GM23338 (cell line): ENCODE measurements at regions not wholly inside any gene's neighbourhood (a gene's known extent, or its start where the extent isn't known, plus 50 kb on each side); places are given as distances from the start of the nearest gene placed in this dataset.

Experiments used
- ATAC-seq: fragments of 200-7000 bp; cut with Tn5 transposase; 3 replicates; pipeline ENCODE4 v1.9.1; 2020
- DNase-seq: peaks from one replicate; pipeline ENCODE4 v3.0.0-alpha.2; 2015; ENCODE audit warnings: low spot score
- H2AFZ ChIP-seq: fragments of 200-600 bp; sonication (generic); 2 replicates; pipeline ENCODE4 v1.8.0; 2016; ENCODE audit warnings: antibody characterized with exemption, mild to moderate bottlenecking, moderate library complexity
- H3F3A ChIP-seq: fragments of 200-600 bp; sonication (generic); replicated peaks from 2 replicates; pipeline ENCODE4 v1.8.0; 2017; ENCODE audit warnings: antibody characterized with exemption, mixed run types, low read depth
- H3K27ac ChIP-seq: fragments of 200-600 bp; sonication (generic); 2 replicates; pipeline ENCODE4 v1.6.1; 2016; ENCODE audit warnings: low read depth
- H3K27me3 ChIP-seq: fragments of 200-600 bp; sonication (generic); 2 replicates; pipeline ENCODE4 v1.8.0; 2016; ENCODE audit warnings: mild to moderate bottlenecking, mixed run types, moderate library complexity; ENCODE audit not compliant: insufficient read depth
- H3K36me3 ChIP-seq: fragments of 200-600 bp; sonication (generic); 2 replicates; pipeline ENCODE4 v1.8.0; 2016; ENCODE audit warnings: mild to moderate bottlenecking; ENCODE audit not compliant: insufficient read depth
- H3K4me1 ChIP-seq: fragments of 200-600 bp; sonication (generic); 2 replicates; pipeline ENCODE4 v1.8.0; 2016; ENCODE audit warnings: mild to moderate bottlenecking, moderate library complexity; ENCODE audit not compliant: insufficient read depth
- H3K4me2 ChIP-seq: fragments of 200-600 bp; sonication (generic); 2 replicates; pipeline ENCODE4 v1.7.1; 2017; ENCODE audit warnings: mixed run types
- H3K4me3 ChIP-seq: fragments of 200-600 bp; sonication (generic); 2 replicates; pipeline ENCODE4 v1.6.1; 2016; ENCODE audit warnings: mixed run types
- H3K79me2 ChIP-seq: fragments of 200-600 bp; sonication (generic); replicated peaks from 2 replicates; pipeline ENCODE4 v1.8.0; 2017; ENCODE audit warnings: mild to moderate bottlenecking; ENCODE audit not compliant: insufficient read depth
- H3K9me2 ChIP-seq: fragments of 200-600 bp; sonication (generic); 2 replicates; pipeline ENCODE4 v1.8.0; 2017; ENCODE audit not compliant: insufficient read depth
- H4K20me1 ChIP-seq: fragments of 200-600 bp; sonication (generic); replicated peaks from 2 replicates; pipeline ENCODE4 v1.8.0; 2017; ENCODE audit warnings: mild to moderate bottlenecking; ENCODE audit not compliant: insufficient read depth
- H3K27ac Mint-ChIP-seq: 2 replicates; pipeline ENCODE4 v1.8.0; 2020; ENCODE audit warnings: inconsistent platforms, mild to moderate bottlenecking, moderate library complexity, mixed read lengths
- H3K27me3 Mint-ChIP-seq: 3 replicates; pipeline ENCODE4 v1.8.0; 2022; ENCODE audit warnings: low read depth, mild to moderate bottlenecking, moderate library complexity, mixed read lengths, inconsistent platforms; ENCODE audit not compliant: insufficient read depth, poor library complexity
- H3K36me3 Mint-ChIP-seq: 3 replicates; pipeline ENCODE4 v1.8.0; 2021; ENCODE audit warnings: low read depth, mild to moderate bottlenecking, inconsistent platforms, moderate library complexity, mixed read lengths
- H3K4me1 Mint-ChIP-seq: 3 replicates; pipeline ENCODE4 v1.8.0; 2020; ENCODE audit warnings: mild to moderate bottlenecking, inconsistent platforms, mixed read lengths
- H3K4me3 Mint-ChIP-seq: 3 replicates; pipeline ENCODE4 v1.8.0; 2021; ENCODE audit warnings: moderate library complexity, mild to moderate bottlenecking, inconsistent platforms, mixed read lengths
- H3K9me3 Mint-ChIP-seq: 3 replicates; pipeline ENCODE4 v1.8.0; 2020; ENCODE audit warnings: moderate library complexity, mild to moderate bottlenecking, inconsistent platforms, mixed read lengths
- CREB1 ChIP-seq: fragments of 250-450 bp; sonication (Bioruptor Pico); IDR thresholded peaks from 2 replicates; pipeline ENCODE4 v1.5.0; 2020; ENCODE audit warnings: low read depth, mild to moderate bottlenecking, moderate library complexity
- CTCF ChIP-seq, 2 experiments: fragments of 200-600 bp in 1 of 2; sonication (generic) in 1 of 2; conservative IDR thresholded peaks; 2 replicates each; pipeline versions ENCODE4 v1.5.1 to v1.6.1; 2016 to 2017; ENCODE audit warnings: antibody characterized with exemption in 2 of 2, low read depth in 2 of 2, mild to moderate bottlenecking in 2 of 2, moderate library complexity in 1 of 2
- EZH2 ChIP-seq: fragments of 200-600 bp; sonication (generic); IDR thresholded peaks from one replicate; pipeline ENCODE4 v1.8.0; 2017; ENCODE audit warnings: antibody characterized with exemption, mild to moderate bottlenecking, low read depth; ENCODE audit not compliant: unreplicated experiment
- EZH2phosphoT487 ChIP-seq: fragments of 200-600 bp; sonication (generic); IDR thresholded peaks from one replicate; pipeline ENCODE4 v1.8.1; 2018; ENCODE audit warnings: antibody characterized with exemption; ENCODE audit not compliant: unreplicated experiment
- JUNB ChIP-seq: IDR thresholded peaks from one replicate; pipeline ENCODE4 v1.6.1; 2016; ENCODE audit warnings: antibody characterized with exemption; ENCODE audit not compliant: unreplicated experiment
- NANOG ChIP-seq: IDR thresholded peaks from 2 replicates; pipeline ENCODE4 v1.6.1; 2016; ENCODE audit warnings: antibody characterized with exemption, borderline replicate concordance
- POLR2AphosphoS5 ChIP-seq: IDR thresholded peaks from 2 replicates; pipeline ENCODE4 v1.6.1; 2016; ENCODE audit warnings: antibody characterized with exemption, low read depth
- REST ChIP-seq: IDR thresholded peaks from one replicate; pipeline ENCODE4 v1.6.1; 2018; ENCODE audit warnings: antibody characterized with exemption; ENCODE audit not compliant: unreplicated experiment
- ZNF114 ChIP-seq: fragments of 250-450 bp; sonication (Bioruptor Pico); IDR thresholded peaks from 2 replicates; pipeline ENCODE4 v1.5.0; 2020; ENCODE audit warnings: mild to moderate bottlenecking, moderate library complexity
- ZNF331 ChIP-seq: fragments of 250-450 bp; sonication (Bioruptor Pico); IDR thresholded peaks from 2 replicates; pipeline ENCODE4 v1.5.0; 2020; ENCODE audit warnings: low read depth, mild to moderate bottlenecking, moderate library complexity
- ZNF462 ChIP-seq: fragments of 250-450 bp; sonication (Bioruptor Pico); IDR thresholded peaks from 2 replicates; pipeline ENCODE4 v1.5.0; 2020; ENCODE audit warnings: mild to moderate bottlenecking, moderate library complexity

GRCh38 chr6:85314586-85314985, 135.3 kb upstream of the NT5E start:
- ATAC-seq (no peak), DNase-seq (no peak)
- no peak overlapping the region for H3K27ac ChIP-seq
- H3K27me3 Mint-ChIP-seq: peaks cover 4% of the 10 kb centered on the region
- no peaks in the 10 kb centered on the region; the same call in 1 of the 2 replicates for H3K36me3 ChIP-seq
- H3K9me3 Mint-ChIP-seq: peaks cover 34% of the 10 kb centered on the region
- no peak overlapping the region for H3K4me3 Mint-ChIP-seq
- no peaks in the 10 kb centered on the region for H3K27me3 ChIP-seq
- H3F3A ChIP-seq: no peaks in the 10 kb centered on the region
- no peaks in the 10 kb centered on the region for H3K9me2 ChIP-seq
- H3K4me1 ChIP-seq: no peaks in the 10 kb centered on the region
- TF ChIP-seq CREB1 (CRISPR knock-in tag) (no peak), EZH2 (no peak), NANOG (no peak), ZNF114 (no peak), POLR2AphosphoS5 (no peak), EZH2phosphoT487 (no peak)
- peaks cover 10% of the 10 kb centered on the region for H3K36me3 Mint-ChIP-seq
- no peak overlapping the region for H3K27ac Mint-ChIP-seq
- H3K4me2 ChIP-seq: no peak overlapping the region
- H3K4me1 Mint-ChIP-seq: no peaks in the 10 kb centered on the region
- H2AFZ ChIP-seq: no peak overlapping the region
- no peak overlapping the region for H3K4me3 ChIP-seq
- no peaks in the 10 kb centered on the region for H4K20me1 ChIP-seq
- H3K79me2 ChIP-seq: no peaks in the 10 kb centered on the region

- H3K4me3 ChIP-seq: no peak overlapping the region
- peaks cover 3% of the 10 kb centered on the region; the same call in 1 of the 2 replicates for H3K9me2 ChIP-seq
- DNase-seq: no peak
- H3K9me3 Mint-ChIP-seq: peaks cover 5% of the 10 kb centered on the region; the same call in 2 of the 3 replicates
- H3K36me3 Mint-ChIP-seq: no peaks in the 10 kb centered on the region
- H3K27me3 ChIP-seq: no peaks in the 10 kb centered on the region
- no peak for ATAC-seq
- H3K79me2 ChIP-seq: no peaks in the 10 kb centered on the region
- no peak overlapping the region for H3K4me3 Mint-ChIP-seq
- no peak overlapping the region for H3K4me2 ChIP-seq
- H3K4me1 ChIP-seq: no peaks in the 10 kb centered on the region
- no peak overlapping the region for H2AFZ ChIP-seq
- H4K20me1 ChIP-seq: no peaks in the 10 kb centered on the region
- H3K27ac Mint-ChIP-seq: no peak overlapping the region; the same call in 1 of the 2 replicates
- H3K4me1 Mint-ChIP-seq: no peaks in the 10 kb centered on the region
- no peak overlapping the region for H3K27ac ChIP-seq
- no peaks in the 10 kb centered on the region for H3K36me3 ChIP-seq
- H3K27me3 Mint-ChIP-seq: no peaks in the 10 kb centered on the region
- no peaks in the 10 kb centered on the region for H3F3A ChIP-seq
- TF ChIP-seq POLR2AphosphoS5 (no peak), JUNB (no peak), ZNF462 (CRISPR knock-in tag) (no peak), EZH2 (no peak), CREB1 (CRISPR knock-in tag) (no peak), ZNF114 (no peak), ZNF331 (CRISPR knock-in tag) (no peak), REST (no peak), CTCF (conservative IDR thresholded peaks at IDR 0.05; ENCODE audit: low read depth in 2 of 2) (no peak)
These were observed 149.3 kb upstream of the NT5E start for GRCh38 chr6:85300581-85300980.
